WI38 (cell line): ENCODE measurements at regions not wholly inside any gene's neighbourhood (a gene's known extent, or its start where the extent isn't known, plus 50 kb on each side); places are given as distances from the start of the nearest gene placed in this dataset.

ENCODE experiments used
- H3K4me3 ChIP-seq: 2 replicates; pipeline ENCODE4 v1.5.1; 2011; ENCODE audit warnings: low read depth, mild to moderate bottlenecking, control low read depth, low read length
- TF ChIP-seq, protein P1 (sequence below): IDR thresholded peaks from 2 replicates; pipeline ENCODE4 v1.5.1; 2012; ENCODE audit warnings: low read depth, mild to moderate bottlenecking, control low read depth, low read length

DNA sequence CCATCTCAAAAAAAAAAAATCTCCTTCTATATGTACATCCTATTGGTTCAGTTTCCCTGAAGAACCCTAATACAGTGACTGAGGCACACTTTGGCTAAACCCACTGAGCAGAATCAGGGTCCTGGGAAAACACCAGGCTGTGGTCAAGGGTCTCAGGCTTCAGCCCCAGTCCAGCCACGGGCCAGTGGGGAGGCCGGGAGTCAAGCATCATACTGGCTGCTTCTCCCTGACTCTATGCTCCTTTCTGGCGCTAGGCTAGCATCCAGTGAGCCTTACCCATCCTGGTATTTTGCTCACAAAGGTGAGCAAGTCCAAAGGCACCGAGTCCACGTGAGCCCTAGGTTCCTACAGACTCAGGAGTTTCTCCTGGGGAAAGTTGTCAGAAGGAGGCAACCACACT is 752.5 kb downstream of the BRD1 start:
- TF ChIP-seq, protein P1, sequence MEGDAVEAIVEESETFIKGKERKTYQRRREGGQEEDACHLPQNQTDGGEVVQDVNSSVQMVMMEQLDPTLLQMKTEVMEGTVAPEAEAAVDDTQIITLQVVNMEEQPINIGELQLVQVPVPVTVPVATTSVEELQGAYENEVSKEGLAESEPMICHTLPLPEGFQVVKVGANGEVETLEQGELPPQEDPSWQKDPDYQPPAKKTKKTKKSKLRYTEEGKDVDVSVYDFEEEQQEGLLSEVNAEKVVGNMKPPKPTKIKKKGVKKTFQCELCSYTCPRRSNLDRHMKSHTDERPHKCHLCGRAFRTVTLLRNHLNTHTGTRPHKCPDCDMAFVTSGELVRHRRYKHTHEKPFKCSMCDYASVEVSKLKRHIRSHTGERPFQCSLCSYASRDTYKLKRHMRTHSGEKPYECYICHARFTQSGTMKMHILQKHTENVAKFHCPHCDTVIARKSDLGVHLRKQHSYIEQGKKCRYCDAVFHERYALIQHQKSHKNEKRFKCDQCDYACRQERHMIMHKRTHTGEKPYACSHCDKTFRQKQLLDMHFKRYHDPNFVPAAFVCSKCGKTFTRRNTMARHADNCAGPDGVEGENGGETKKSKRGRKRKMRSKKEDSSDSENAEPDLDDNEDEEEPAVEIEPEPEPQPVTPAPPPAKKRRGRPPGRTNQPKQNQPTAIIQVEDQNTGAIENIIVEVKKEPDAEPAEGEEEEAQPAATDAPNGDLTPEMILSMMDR, result no peak
- H3K4me3 ChIP-seq, result no peak overlapping the region

DNA sequence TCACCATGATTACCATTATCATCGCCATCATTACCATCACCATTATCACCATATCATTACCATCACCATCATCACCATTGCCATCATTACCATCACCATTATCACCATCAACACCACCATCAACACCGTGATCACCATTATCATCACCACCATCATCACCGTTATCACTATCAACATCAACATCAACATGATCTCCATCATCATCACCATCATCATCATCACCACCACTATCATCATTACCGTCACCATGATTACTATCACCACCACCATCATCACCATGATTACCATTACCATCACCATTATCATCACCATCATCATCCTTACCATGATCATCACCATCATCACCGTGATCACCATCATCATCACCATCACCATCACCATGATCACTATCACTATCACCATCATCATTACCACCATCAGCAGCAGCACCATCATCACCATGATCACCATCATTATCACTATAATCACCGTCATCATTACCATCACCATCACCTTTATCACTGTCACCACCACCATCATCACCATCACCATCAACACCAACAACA is 753.7 kb downstream of the BRD1 start:
- TF ChIP-seq, protein P1, result no peak
- no peak overlapping the region for H3K4me3 ChIP-seq

DNA sequence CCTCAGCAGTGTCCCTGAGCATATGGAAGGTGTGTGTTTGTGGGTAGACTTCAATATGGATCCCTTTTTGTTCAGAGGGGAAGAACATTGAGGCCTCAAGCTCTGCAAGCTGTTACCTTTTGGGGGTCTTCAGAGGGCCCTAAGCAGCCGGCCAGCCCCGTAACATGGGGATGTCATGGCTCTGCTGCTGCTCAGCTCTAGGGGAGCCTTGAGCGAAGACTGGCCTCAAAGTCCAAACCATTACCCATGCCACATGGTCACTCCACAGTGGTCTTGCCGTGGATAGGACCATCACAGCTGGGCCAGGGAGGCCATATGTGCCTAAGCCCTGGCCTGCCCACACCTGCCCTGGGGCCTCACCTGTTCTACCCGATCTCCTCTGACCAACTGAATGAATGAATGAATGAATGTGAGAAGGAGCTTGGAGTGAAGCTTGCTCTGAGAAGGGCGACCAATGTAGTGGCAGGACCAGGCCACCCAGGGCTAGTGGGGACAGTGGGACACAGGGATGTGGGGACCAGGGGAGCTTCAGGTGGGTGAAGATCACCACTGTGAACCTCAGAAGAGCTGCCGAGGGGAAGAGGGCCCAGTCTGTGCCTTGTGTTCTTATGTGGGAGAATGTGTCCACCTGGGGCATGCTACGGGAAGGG is 754.6 kb downstream of the BRD1 start:
- TF ChIP-seq, protein P1, result no peak
- H3K4me3 ChIP-seq, result no peak overlapping the region

DNA sequence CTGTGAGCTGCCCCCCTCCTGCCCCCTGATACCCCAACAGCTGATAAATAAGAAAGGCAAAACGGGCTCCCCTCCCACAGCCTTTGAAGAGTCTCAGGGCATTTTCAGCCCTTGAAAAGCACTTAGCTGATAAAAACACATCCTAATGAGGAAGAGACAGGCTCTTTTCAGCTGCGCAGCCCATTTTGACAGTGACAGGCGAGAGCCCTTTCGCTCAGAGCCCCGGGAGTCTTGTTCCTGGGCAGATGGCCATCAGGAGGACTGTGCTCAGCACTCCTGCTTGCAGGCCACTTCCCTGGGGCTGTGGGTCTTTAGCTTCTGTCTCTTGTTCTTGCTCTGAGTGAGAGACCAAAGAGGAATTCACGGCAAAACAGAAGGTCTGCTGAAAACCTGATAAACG is 757.2 kb downstream of the BRD1 start:
- TF ChIP-seq, protein P1, result no peak

DNA sequence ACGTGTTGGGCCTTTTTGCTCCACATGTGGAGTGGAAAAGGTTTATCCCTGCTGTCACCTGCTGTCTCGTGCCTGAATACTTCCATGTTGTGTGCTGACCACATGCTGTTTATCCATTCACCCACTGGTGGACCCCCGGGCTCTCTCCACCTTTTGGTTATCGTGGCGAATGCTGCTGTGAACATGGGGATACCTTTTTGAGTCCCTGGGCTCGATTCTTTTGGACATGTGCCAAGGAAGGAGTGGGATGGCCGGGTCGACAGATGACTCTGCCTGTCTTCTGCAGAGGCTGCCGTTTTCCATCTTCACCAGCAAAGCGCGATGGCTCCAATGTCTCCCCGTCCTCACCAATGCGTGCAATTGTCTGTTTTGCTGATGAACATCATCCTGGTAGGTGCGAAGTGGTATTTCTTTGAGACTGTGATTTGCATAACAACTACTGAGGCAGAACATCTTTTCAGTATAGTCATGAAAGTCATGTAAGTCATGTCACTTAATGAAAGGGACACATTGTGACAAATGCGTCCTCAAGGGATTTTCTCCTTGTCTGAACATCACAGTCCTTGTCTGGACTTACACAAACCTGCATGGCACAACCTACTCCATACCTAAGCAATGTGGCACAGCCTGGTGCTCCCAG is 758.7 kb downstream of the BRD1 start:
- TF ChIP-seq, protein P1, result no peak
- no peak overlapping the region for H3K4me3 ChIP-seq

More for the DNA sequence above, 757.2 kb downstream of the BRD1 start:
- H3K4me3 ChIP-seq, result no peak overlapping the region

DNA sequence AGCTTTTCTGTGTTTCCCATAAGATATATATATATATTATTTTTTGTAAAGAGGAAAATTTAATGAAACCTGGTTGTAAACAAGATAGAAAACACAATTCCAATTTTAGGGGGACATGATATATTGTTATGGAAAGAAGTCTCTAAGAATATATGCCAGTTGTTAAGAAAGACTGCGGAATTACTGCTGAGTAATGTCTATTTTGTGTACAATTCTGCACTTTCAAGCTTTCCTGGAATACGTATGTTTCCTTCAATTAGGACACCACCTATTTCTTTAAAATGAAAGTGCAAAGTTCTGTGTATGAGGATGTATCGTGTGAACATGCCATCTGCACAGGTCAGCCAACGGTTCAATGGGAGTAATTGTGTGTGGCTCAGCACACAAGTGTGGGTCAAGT is 760.2 kb downstream of the BRD1 start:
- no peak overlapping the region for H3K4me3 ChIP-seq
- TF ChIP-seq, protein P1, result no peak

DNA sequence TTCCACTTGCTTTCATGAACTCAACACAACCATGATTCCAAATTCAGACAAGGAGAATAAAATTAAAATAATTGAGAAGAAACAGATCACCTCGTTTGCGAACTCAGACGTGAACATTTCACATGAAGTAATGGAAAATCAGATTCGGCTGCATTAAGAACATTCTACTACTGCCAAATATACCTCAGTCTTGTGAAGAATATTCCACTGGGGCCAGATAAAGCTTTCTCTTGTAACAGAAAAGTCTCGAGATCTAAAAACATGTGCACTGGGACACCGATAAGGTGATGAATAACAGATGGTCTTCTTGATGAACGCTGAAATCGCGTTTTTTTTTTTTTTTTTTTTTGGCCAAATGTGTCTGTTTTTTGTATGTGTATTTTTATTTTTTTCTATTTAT is 761.1 kb downstream of the BRD1 start:
- TF ChIP-seq, protein P1, result no peak
- no peak overlapping the region for H3K4me3 ChIP-seq
